SIG-M5 (cell line): ENCODE measurements at regions not wholly inside any gene's neighbourhood (a gene's known extent, or its start where the extent isn't known, plus 50 kb on each side); places are given as distances from the start of the nearest gene placed in this dataset.
"Not testable (repeated sequence)": the region's sequence is repeated elsewhere in the genome, so short reads cannot be mapped to it uniquely, and the experiment has no call there.

Experiments used
- DNase-seq: peaks from one replicate; lab custom pipeline; 2025; lab: John Stamatoyannopoulos, UW

- DNase-seq = no peak
These were observed 355.0 kb upstream of the KLHL29 start for GRCh38 chr2:23029951-23030350.

- no peak for DNase-seq
These were observed 350.0 kb upstream of the KLHL29 start for GRCh38 chr2:23034996-23035395.

GRCh38 chr2:23036629-23037028, 348.4 kb upstream of the KLHL29 start:
- no peak for DNase-seq

GRCh38 chr2:23037596-23037995, 347.4 kb upstream of the KLHL29 start:
- DNase-seq = no peak

GRCh38 chr2:23041443-23041842, 343.5 kb upstream of the KLHL29 start:
- no peak for DNase-seq

GRCh38 chr2:23042216-23042906, 342.6 kb upstream of the KLHL29 start:
- no peak for DNase-seq

GRCh38 chr2:23050388-23050787, 334.6 kb upstream of the KLHL29 start:
- DNase-seq = no peak

- DNase-seq = no peak
These were observed 331.4 kb upstream of the KLHL29 start for GRCh38 chr2:23053601-23054000.

GRCh38 chr2:23055251-23055650, 329.7 kb upstream of the KLHL29 start:
- DNase-seq = no peak

GRCh38 chr2:23056846-23057245, 328.1 kb upstream of the KLHL29 start:
- DNase-seq = not testable (repeated sequence)

GRCh38 chr2:23058435-23058834, 326.5 kb upstream of the KLHL29 start:
- DNase-seq = no peak

GRCh38 chr2:23065210-23065609, 319.8 kb upstream of the KLHL29 start:
- DNase-seq = no peak

GRCh38 chr2:23065936-23066335, 319.0 kb upstream of the KLHL29 start:
- no peak for DNase-seq

- no peak for DNase-seq
These were observed 318.3 kb upstream of the KLHL29 start for GRCh38 chr2:23066686-23067085.

- no peak for DNase-seq
These were observed 315.8 kb upstream of the KLHL29 start for GRCh38 chr2:23069156-23069555.

- no peak for DNase-seq
These were observed 315.1 kb upstream of the KLHL29 start for GRCh38 chr2:23069923-23070322.

GRCh38 chr2:23073056-23073455, 311.9 kb upstream of the KLHL29 start:
- no peak for DNase-seq

GRCh38 chr2:23073671-23074070, 311.3 kb upstream of the KLHL29 start:
- no peak for DNase-seq

GRCh38 chr2:23077596-23077995, 307.4 kb upstream of the KLHL29 start:
- no peak for DNase-seq

GRCh38 chr2:23078784-23079434, 306.1 kb upstream of the KLHL29 start:
- no peak for DNase-seq

- DNase-seq = no peak
These were observed 301.0 kb upstream of the KLHL29 start for GRCh38 chr2:23083966-23084365.

GRCh38 chr2:23091019-23091418, 294.0 kb upstream of the KLHL29 start:
- DNase-seq = no peak

- no peak for DNase-seq
These were observed 293.1 kb upstream of the KLHL29 start for GRCh38 chr2:23091900-23092299.

GRCh38 chr2:23092831-23093230, 292.1 kb upstream of the KLHL29 start:
- DNase-seq = no peak
